Large intestine (tissue), 3 donors: ENCODE measurements at regions not wholly inside any gene's neighbourhood (a gene's known extent, or its start where the extent isn't known, plus 50 kb on each side); places are given as distances from the start of the nearest gene placed in this dataset.

ENCODE experiments used
- DNase-seq, 2 donors: peaks; one replicate each; pipeline versions ENCODE4 v3.0.0 to v3.0.0-alpha.2; 2013
- H3K27ac ChIP-seq: one replicate; pipeline ENCODE4 v1.5.1; 2013; ENCODE audit warnings: low read length
- H3K27me3 ChIP-seq: 2 replicates; pipeline ENCODE4 v1.6.1; 2013; ENCODE audit warnings: low read length; ENCODE audit not compliant: control insufficient read depth, insufficient read depth
- H3K36me3 ChIP-seq: 2 replicates; pipeline ENCODE4 v1.6.1; 2013; ENCODE audit warnings: low read length; ENCODE audit not compliant: control insufficient read depth, insufficient read depth
- H3K4me1 ChIP-seq: one replicate; pipeline ENCODE4 v1.6.1; 2013; ENCODE audit warnings: low read length; ENCODE audit not compliant: control insufficient read depth, insufficient read depth
- H3K4me3 ChIP-seq: one replicate; pipeline ENCODE4 v1.5.1; 2013; ENCODE audit warnings: low read length
- H3K9me3 ChIP-seq: one replicate; pipeline ENCODE4 v1.6.1; 2013; ENCODE audit warnings: mild to moderate bottlenecking, low read depth, low read length, moderate library complexity; ENCODE audit not compliant: control insufficient read depth
- WGBS: methylation state at CpG from one replicate; pipeline ENCODE4 v1.1.5; 2013; ENCODE audit warnings: low lambda C conversion rate; ENCODE audit not compliant: insufficient coverage; 5-methylcytosine and 5-hydroxymethylcytosine counted together

DNA sequence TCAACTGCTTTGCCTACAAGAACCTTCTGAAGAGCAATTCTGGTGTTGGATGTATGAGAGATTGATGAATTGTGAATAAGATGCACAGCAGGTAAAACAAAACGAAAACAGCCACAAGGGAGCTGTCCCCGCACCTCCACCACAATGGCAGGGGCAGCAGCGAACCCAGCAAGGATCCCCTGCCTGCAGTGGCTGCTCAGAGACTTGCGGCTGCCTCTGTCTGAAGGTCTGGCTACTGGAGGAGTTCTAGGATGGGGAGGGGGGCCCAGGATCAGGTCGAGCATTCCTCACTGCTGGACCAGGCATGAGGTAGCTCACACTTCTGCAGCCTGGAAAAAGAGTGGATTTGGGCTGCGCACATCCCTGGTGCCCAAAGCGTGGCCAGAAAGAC lies 523.5 kb downstream of the CDH26 start:
- H3K9me3 ChIP-seq = no peaks in the 10 kb centered on the region
- no peak overlapping the region for H3K27ac ChIP-seq
- no peak for DNase-seq
- no peaks in the 10 kb centered on the region for H3K36me3 ChIP-seq
- H3K4me1 ChIP-seq = no peaks in the 10 kb centered on the region
- no CpG with 5 or more reads among the region's 7 CpGs for WGBS
- H3K4me3 ChIP-seq = no peak overlapping the region
- no peaks in the 10 kb centered on the region for H3K27me3 ChIP-seq

DNA sequence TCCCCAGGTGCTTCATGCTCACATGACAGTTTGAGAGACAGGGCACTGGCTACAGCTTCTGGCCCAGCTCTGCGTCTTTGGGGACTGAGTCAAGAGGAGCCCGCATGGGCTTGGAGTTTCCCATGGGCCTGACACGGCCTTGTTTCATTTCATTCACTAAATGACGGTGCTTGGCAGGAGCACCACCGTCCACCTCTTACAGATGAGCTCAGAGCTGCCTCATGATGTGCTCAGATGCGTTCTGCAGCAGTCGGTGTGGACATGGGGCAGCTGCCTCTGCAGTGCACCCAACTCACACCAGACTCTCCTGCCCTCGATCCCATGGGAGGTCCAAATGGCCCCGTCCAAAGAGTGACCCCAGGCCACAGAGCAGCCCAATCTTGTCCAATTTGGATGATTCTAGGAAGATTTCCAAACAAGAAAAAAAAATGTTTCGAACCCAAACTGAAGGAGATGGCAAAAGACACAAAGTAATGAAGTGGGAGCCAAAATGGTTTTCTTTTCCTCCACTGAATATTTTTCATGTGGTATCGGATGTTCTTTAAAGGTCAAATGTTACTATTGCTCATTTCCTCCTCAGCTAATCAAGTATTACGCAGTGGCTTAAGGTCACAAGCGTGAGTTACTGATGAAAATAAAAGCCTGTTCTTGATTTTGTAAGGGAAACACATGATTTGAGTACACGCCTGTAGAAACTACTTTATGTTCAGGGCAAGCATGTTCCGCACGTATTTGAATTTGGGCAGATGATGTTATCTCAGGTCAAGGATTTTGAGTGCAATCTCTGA lies 524.2 kb downstream of the CDH26 start:
- Histone ChIP-seq H3K4me3 (no peak overlapping the region), H3K27me3 (no peaks in the 10 kb centered on the region), H3K4me1 (no peaks in the 10 kb centered on the region), H3K27ac (no peak overlapping the region), H3K36me3 (no peaks in the 10 kb centered on the region), H3K9me3 (no peaks in the 10 kb centered on the region)
- WGBS = 80% methylated on average over 2 of the region's 16 CpGs
- no peak for DNase-seq

DNA sequence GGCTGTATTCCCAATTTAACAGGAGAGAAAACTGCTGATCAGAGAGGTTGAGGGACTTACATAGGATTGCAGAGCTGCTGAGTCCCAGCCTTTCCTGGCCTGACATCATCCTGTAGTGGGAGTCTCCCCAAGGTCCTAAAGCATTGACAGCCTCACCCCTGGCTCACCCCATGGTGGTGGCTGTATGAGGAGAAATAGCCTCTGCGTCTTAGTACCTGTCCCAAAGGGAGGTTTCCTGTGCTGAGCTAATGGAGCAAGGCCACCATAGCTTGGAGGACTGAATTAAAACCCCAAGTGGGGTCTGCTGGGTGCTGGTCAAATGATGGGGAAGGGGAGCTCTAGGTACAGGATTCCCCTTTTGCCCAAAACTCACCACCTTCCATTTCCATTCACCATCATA lies 525.1 kb downstream of the CDH26 start:
- H3K4me1 ChIP-seq = no peaks in the 10 kb centered on the region
- no peak overlapping the region for H3K27ac ChIP-seq
- WGBS = no CpG with 5 or more reads among the region's 1 CpG
- DNase-seq = no peak
- H3K27me3 ChIP-seq = no peaks in the 10 kb centered on the region
- H3K4me3 ChIP-seq = no peak overlapping the region
- no peaks in the 10 kb centered on the region for H3K36me3 ChIP-seq
- H3K9me3 ChIP-seq = no peaks in the 10 kb centered on the region

DNA sequence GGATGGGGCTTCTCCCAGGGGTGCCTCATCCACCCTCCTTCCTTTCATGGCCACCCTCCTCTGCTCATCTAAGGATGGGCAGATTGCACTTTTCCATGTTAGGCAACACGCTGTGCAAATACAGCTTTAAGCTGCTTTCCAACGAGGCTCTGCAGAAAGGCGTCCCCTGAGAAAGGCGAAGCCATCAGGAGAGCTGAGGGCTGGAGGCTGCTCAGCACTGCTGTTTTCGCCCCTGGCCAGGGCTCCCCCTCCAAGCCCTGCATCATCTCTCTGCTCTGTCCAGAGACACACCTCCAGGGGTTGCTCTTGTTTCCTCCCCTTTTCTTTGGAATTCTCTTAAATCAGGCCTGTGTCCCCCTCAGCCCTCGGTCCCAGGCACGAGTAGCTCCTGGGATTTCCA lies 526.1 kb downstream of the CDH26 start:
- H3K4me3 ChIP-seq = no peak overlapping the region
- no peak for DNase-seq
- no peaks in the 10 kb centered on the region for H3K4me1 ChIP-seq
- no peaks in the 10 kb centered on the region for H3K27me3 ChIP-seq
- no peak overlapping the region for H3K27ac ChIP-seq
- no peaks in the 10 kb centered on the region for H3K9me3 ChIP-seq
- no CpG with 5 or more reads among the region's 7 CpGs for WGBS
- no peaks in the 10 kb centered on the region for H3K36me3 ChIP-seq

DNA sequence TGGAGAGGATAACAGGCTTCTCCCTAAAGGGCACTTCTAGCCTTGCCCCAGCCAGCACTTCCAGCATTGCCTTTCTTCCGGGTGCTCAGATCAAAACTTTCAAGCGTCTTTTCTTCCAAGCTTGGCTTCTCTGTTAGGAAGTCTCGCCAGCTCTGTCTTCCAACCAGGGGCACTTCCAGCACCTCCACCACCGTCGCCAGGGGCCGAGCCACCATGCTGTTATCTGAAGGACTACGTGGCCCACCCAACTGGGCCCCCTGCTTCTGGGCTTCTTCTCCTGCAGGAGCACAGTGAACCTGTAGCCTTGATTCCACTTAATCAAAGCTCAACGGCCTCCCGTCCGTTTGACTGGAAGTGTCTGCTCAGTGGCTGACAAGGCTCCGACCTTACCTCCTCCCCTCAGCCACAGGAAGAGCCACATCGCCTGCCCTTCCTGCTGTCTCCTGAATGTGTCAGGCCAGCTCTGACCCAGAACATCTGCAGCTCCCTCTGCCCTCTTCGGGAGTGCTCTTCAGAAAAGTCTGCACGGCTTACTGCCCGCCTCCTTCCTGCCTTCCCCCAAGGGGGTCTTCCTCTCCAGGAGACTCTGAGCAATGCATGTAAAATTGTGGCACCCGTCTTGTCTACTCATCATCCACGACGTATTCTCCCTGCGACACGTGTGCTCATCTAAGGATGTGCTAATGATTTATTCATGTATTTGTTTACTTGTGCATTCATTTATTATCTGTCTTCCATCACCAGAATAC lies 527.0 kb downstream of the CDH26 start:
- H3K9me3 ChIP-seq = no peaks in the 10 kb centered on the region
- DNase-seq = no peak
- no peaks in the 10 kb centered on the region for H3K4me1 ChIP-seq
- no peak overlapping the region for H3K27ac ChIP-seq
- no peaks in the 10 kb centered on the region for H3K36me3 ChIP-seq
- 100% methylated on average over 2 of the region's 20 CpGs for WGBS
- no peaks in the 10 kb centered on the region for H3K27me3 ChIP-seq
- no peak overlapping the region for H3K4me3 ChIP-seq

DNA sequence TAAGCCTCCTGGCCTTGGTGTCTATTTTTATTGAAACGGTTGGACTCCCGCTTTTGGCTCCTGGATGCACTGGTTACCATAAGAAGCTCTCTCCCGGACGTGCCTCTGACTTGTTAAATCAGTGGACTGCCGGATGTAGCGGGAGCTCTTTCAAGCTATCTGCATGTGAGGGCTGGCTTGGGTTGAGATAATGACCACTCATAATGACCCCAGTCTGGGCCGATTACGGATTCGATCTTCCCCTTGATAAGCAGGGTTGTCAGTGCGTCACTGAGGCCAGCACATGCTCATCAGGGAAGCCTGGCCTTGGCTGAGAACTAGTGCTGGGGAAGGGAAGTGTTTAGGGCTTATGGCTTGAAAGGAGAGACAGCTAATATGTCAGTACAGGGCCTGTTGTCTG lies 528.1 kb downstream of the CDH26 start:
- no peaks in the 10 kb centered on the region for H3K4me1 ChIP-seq
- WGBS = no CpG with 5 or more reads among the region's 10 CpGs
- no peaks in the 10 kb centered on the region for H3K36me3 ChIP-seq
- DNase-seq = no peak
- no peak overlapping the region for H3K27ac ChIP-seq
- no peak overlapping the region for H3K4me3 ChIP-seq
- H3K9me3 ChIP-seq = no peaks in the 10 kb centered on the region
- H3K27me3 ChIP-seq = no peaks in the 10 kb centered on the region

DNA sequence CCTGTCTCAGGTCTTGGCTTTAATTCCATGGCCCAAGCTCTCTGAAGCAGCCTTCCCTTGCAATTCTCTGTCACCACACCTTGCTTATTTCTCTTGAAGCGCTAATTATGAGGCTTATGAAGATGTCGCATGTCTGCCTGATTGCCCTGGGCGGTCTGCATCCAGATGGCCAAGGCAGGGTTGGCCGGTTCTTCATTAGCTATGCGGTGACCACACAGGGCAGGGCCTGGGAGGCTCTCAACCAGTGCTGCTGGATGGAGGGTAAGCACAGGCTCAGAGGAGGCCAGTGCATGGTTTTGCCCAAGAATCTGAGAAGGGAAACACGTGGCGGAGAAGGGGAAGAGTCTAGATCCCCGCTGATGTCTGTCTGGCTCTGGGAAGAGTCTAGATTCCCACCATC lies 528.7 kb downstream of the CDH26 start:
- no peaks in the 10 kb centered on the region for H3K36me3 ChIP-seq
- no peak overlapping the region for H3K4me3 ChIP-seq
- no peak for DNase-seq
- H3K4me1 ChIP-seq = no peaks in the 10 kb centered on the region
- H3K27me3 ChIP-seq = no peaks in the 10 kb centered on the region
- no peaks in the 10 kb centered on the region for H3K9me3 ChIP-seq
- no peak overlapping the region for H3K27ac ChIP-seq
- no CpG with 5 or more reads among the region's 8 CpGs for WGBS

DNA sequence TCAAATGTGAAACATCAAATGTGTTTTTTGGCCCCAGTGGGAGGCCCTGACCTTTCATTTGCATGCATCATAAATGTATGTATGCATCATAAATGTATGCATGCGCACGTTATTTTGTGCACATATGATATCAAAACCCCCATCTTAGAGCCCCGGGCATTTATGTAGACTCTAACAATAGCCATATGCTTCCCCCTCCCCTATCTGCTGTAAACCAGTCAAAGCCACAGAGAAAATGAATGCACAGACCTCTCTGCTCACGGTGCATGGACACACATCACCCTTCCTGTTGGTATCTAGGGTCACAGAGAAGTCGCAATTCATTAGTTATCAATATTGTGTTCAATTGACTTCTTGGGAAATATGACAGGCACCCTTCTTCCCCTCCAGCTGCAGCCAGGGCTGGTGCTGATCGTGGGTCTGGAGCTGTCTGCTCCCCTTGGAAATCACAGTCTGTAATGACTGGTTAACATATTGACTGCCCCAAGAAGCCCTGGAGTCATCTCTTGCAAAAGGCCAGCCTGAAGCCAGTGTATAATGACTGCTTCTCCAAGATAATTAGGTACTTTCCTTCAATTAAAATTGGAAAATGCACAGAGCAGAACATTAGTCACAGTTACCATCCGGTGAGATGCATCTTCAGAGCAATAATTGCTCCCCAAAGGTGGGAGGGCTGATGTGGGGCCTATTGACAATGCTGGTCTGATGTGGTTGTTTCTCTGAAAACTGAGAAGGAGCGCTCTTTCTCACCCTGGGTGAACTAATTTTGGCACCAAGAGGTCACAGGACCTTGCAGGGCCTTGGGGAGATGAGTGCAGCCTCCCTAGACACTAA lies 532.2 kb downstream of the CDH26 start:
- H3K36me3 ChIP-seq = no peaks in the 10 kb centered on the region

DNA sequence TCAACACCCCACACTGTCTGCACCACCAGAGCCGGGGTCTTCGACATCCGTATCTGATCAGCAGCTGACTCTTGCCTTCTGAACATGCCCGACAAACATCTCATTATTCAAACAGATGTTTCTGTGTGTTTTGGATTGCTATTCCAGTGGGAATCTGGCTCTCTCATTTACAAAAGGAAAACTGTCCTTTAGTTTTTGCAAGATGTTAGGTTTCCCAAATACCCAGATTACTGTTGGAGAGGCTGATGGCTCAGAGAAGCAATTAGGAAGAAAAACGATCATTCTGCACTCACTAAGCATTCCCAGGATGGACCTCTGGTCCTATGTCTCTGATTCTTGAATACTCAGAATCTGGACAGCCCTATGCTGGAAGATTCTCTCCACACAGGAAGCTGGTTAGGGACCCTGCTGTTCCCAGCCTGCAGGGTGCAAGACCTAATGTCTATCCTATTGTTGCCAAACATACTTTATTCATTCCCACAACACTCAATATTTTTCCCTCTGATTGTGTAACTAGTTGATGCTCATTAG lies 532.9 kb downstream of the CDH26 start:
- no peaks in the 10 kb centered on the region for H3K36me3 ChIP-seq
- H3K4me1 ChIP-seq = no peaks in the 10 kb centered on the region
- H3K4me3 ChIP-seq = no peak overlapping the region
- DNase-seq = no peak
- no CpG with 5 or more reads among the region's 5 CpGs for WGBS
- H3K27ac ChIP-seq = no peak overlapping the region
- H3K9me3 ChIP-seq = no peaks in the 10 kb centered on the region
- H3K27me3 ChIP-seq = no peaks in the 10 kb centered on the region

More for the DNA sequence above, 532.2 kb downstream of the CDH26 start:
- Histone ChIP-seq H3K27me3 (no peaks in the 10 kb centered on the region), H3K4me1 (no peaks in the 10 kb centered on the region), H3K9me3 (no peaks in the 10 kb centered on the region), H3K4me3 (no peak overlapping the region), H3K27ac (no peak overlapping the region)
- no peak for DNase-seq
- WGBS = 82% methylated on average over 3 of the region's 8 CpGs

DNA sequence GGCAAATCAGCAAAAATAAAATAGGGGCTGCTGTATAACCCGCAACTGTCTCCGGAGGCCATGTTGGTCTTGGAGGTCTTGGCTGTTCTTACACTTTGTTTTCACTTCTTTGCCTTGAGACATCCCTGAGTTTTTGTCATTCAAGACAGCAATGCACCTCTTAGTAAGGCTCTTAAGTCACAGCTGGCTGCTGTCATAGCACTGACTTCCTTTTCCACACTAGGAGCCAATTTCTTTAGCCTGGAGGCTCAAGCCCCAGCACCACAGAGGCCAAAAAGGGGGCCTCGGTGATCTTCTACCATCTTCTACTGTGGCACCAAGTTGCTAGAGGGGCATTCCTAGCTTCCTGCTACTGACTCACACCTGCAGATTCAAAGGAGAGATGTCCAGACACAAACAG lies 536.3 kb downstream of the CDH26 start:
- 75% methylated on average over 2 of the region's 3 CpGs for WGBS
- no peak for DNase-seq
- Histone ChIP-seq H3K4me3 (no peak overlapping the region), H3K4me1 (no peaks in the 10 kb centered on the region), H3K27ac (no peak overlapping the region), H3K27me3 (no peaks in the 10 kb centered on the region), H3K9me3 (no peaks in the 10 kb centered on the region), H3K36me3 (no peaks in the 10 kb centered on the region)
